ENCODE measurements at regions not wholly inside any gene's neighbourhood (a gene's known extent, or its start where the extent isn't known, plus 50 kb on each side); places are given as distances from the start of the nearest gene placed in this dataset.

- TF ChIP-seq CTCF (IDR thresholded peaks at IDR 0.05): no peak
- TF ChIP-seq POLR2A (IDR thresholded peaks at IDR 0.05): no peak
Measured at GRCh38 chr1:228989676-228989991, 254.4 kb downstream of the RHOU start.

All from Peyer's patch (tissue), 4 donors.